SK-N-MC (cell line): ENCODE measurements at regions not wholly inside any gene's neighbourhood (a gene's known extent, or its start where the extent isn't known, plus 50 kb on each side); places are given as distances from the start of the nearest gene placed in this dataset.

Source experiments
- EZH2 ChIP-seq: fragments of 200-600 bp; sonication (generic); IDR thresholded peaks from one replicate; pipeline ENCODE4 v1.6.1; 2017; ENCODE audit warnings: antibody characterized with exemption
- FOXP2 ChIP-seq: optimal IDR thresholded peaks from 2 replicates; pipeline ENCODE3; 2011; ENCODE audit warnings: mild to moderate bottlenecking, moderate library complexity; ENCODE audit not compliant: insufficient read depth; ENCODE audit errors: extremely low read length, control extremely low read depth

DNA sequence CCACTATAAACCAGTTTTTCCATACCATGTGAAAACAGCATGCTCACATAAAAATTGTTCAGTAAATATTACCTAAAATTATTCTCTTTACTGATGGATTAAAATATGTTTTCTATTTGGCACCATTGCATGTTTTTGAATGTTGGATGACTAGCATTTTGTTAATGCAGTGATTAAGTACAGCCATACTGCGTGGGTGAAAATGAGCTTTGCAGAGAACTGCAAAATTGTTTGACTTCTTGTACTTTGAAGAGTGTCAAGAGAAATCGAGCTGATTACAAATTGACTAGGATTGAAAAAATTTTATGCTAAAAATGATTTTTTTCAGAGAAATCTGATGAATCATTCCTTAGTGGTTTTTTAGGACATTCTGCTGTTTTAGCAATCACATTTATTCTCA is 452.9 kb downstream of the RPL10L start:
- TF ChIP-seq EZH2 (no peak), FOXP2 (no peak)
